HFFc6 (cell line): ENCODE measurements at regions not wholly inside any gene's neighbourhood (a gene's known extent, or its start where the extent isn't known, plus 50 kb on each side); places are given as distances from the start of the nearest gene placed in this dataset.

Source experiments
- DNase-seq: peaks from one replicate; pipeline ENCODE4 v3.0.0-alpha.2; 2018
- H3K27ac Mint-ChIP-seq: 2 replicates; pipeline ENCODE4 v1.8.0; 2020; ENCODE audit warnings: mild to moderate bottlenecking, mixed read lengths
- H3K27me3 Mint-ChIP-seq: 2 replicates; pipeline ENCODE4 v1.8.0; 2021; ENCODE audit warnings: mild to moderate bottlenecking, moderate library complexity, mixed read lengths; ENCODE audit not compliant: insufficient read depth
- H3K36me3 Mint-ChIP-seq: 2 replicates; pipeline ENCODE4 v1.8.0; 2021; ENCODE audit warnings: low read depth, mixed read lengths
- H3K4me1 Mint-ChIP-seq: 2 replicates; pipeline ENCODE4 v1.8.0; 2020; ENCODE audit warnings: low read depth, mixed read lengths
- H3K4me3 Mint-ChIP-seq: 2 replicates; pipeline ENCODE4 v1.8.0; 2020; ENCODE audit warnings: mild to moderate bottlenecking, moderate library complexity, mixed read lengths
- H3K9me3 Mint-ChIP-seq: 2 replicates; pipeline ENCODE4 v1.8.0; 2020; ENCODE audit warnings: mild to moderate bottlenecking, mixed read lengths
- CTCF ChIP-seq: fragments of 200-600 bp; sonication (generic); IDR thresholded peaks from 2 replicates; pipeline ENCODE4 v1.5.0; 2021; ENCODE audit warnings: antibody characterized with exemption, mild to moderate bottlenecking

- Mint-ChIP-seq H3K9me3 (peaks cover 4% of the 10 kb centered on the region), H3K4me1 (no peaks in the 10 kb centered on the region), H3K27me3 (no peaks in the 10 kb centered on the region), H3K27ac (no peak overlapping the region), H3K4me3 (no peak overlapping the region), H3K36me3 (no peaks in the 10 kb centered on the region)
- no peak for DNase-seq
- no peak for TF ChIP-seq CTCF
Observed at GRCh38 chr10:107747851-107748250, 583.3 kb upstream of the SORCS1 start.

- Mint-ChIP-seq H3K36me3 (no peaks in the 10 kb centered on the region), H3K9me3 (peaks cover 9% of the 10 kb centered on the region), H3K4me3 (peak overlapping the region; percentile 4; the same call in 1 of the 2 replicates), H3K27me3 (no peaks in the 10 kb centered on the region), H3K27ac (peak overlapping the region; percentile 84; the same call in 1 of the 2 replicates), H3K4me1 (peaks cover 10% of the 10 kb centered on the region; the same call in 1 of the 2 replicates)
- no peak for TF ChIP-seq CTCF
- DNase-seq, result no peak
Observed at GRCh38 chr10:107741971-107742370, 577.5 kb upstream of the SORCS1 start.

DNA sequence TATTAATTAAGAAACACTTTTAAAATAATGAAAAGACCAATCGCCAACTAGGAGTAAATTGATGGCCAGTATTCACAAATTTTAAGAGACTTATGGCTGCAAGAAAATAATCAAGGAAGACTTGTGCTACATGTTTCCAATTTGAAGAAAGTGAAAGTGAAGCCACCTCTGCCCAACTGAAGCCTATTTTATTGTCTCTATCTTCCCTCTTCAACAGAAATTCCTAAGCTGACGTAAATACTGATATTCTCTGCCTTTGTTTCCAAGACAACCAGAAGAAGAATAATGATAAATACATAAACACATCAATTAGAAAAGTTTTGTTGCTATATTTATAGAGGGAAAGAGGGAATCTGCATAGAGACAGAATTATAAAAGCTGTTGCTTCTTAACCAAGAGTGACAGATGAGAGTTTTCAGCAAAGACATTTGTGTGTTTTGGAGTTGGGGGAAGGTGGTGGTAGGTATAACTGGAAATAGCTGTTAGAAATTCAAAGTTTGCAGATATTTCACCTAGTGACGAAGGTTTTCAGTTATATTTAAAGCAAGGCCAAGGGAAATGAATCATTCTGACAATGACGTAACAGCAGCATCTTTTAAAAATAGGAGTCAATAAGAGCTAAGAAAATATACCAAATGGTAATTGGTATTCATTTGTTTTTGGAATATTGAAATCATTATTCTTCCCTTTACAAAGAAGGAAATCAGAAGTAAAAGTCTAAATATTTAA is 576.6 kb upstream of the SORCS1 start:
- DNase-seq, result no peak
- Mint-ChIP-seq H3K36me3 (no peaks in the 10 kb centered on the region), H3K4me1 (peaks cover 10% of the 10 kb centered on the region; the same call in 1 of the 2 replicates), H3K27ac (peak overlapping the region; percentile 84), H3K27me3 (no peaks in the 10 kb centered on the region), H3K9me3 (peaks cover 9% of the 10 kb centered on the region), H3K4me3 (peak overlapping the region; percentile 58)
- no peak for TF ChIP-seq CTCF

DNA sequence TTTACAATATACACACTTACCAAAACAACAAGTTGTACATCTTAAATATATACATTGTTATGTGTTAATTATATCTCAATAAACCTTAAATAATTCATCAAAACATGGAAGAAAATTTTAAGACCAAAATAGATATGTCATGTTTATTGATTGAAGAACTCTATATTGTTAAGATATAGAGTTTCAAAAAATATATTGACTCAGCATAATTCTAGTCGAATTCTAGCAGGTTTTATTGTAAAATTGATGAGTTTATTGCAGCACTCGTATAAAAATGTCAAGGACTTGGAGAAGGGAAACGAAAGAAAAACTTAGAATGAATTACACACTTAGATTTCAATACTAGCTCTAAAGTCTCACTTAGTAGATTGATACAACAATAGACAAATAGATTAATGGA is 575.4 kb upstream of the SORCS1 start:
- no peaks in the 10 kb centered on the region for H3K27me3 Mint-ChIP-seq
- peaks cover 13% of the 10 kb centered on the region for H3K9me3 Mint-ChIP-seq
- TF ChIP-seq CTCF, result no peak
- H3K4me3 Mint-ChIP-seq, result no peak overlapping the region
- H3K27ac Mint-ChIP-seq, result no peak overlapping the region
- H3K4me1 Mint-ChIP-seq, result peaks cover 10% of the 10 kb centered on the region; the same call in 1 of the 2 replicates
- H3K36me3 Mint-ChIP-seq, result no peaks in the 10 kb centered on the region
- DNase-seq, result no peak

DNA sequence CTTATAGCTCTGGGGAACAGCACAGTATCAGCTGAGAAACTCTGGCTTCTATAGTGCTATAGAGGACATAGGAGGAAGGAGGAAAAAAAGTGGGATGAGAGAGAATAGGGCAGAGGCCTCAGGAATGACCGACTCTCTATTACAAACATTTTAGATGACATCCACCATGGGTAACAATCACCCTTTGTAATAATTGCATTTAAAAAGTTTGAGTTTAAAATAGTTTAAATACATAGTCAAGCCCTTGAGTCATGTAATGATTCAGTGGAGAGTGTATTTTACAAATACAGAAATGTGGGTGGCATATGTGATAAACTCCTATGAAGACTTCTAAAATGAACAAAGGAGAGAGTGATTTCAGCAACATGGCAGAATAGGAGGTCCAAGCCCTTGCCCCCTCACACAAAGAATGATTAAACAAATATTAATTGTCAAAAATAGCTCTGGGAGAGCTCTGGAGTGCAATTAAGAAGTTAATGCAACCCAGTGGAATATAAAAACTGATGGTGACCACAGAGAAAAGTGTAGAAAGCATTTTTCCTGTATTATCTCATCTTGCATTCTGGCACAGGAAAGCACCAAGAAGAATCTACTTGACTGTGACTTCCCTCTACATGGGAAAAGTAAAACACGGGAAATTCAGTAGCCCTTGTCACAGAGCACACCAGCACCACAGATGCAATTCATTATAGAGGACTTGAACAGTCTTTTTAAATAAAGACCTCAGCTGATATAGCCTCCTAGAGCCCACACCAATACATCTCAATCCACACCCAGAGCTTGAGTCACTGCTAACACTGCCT is 569.0 kb upstream of the SORCS1 start:
- Mint-ChIP-seq H3K9me3 (peaks cover 49% of the 10 kb centered on the region), H3K36me3 (0 out of 2 replicates have a peak, but pooled peaks cover 6% of the 10 kb centered on the region), H3K27me3 (no peaks in the 10 kb centered on the region), H3K4me3 (peak overlapping the region; percentile 15; the same call in 1 of the 2 replicates), H3K27ac (peak overlapping the region; percentile 65; the same call in 1 of the 2 replicates), H3K4me1 (peaks cover 8% of the 10 kb centered on the region; the same call in 1 of the 2 replicates)
- no peak for TF ChIP-seq CTCF
- DNase-seq, result no peak
